HG02571 (cell line): ENCODE measurements at regions not wholly inside any gene's neighbourhood (a gene's known extent, or its start where the extent isn't known, plus 50 kb on each side); places are given as distances from the start of the nearest gene placed in this dataset.

Source experiments
- ATAC-seq: cut with Tn5 transposase; IDR thresholded peaks from one replicate; pipeline ENCODE4 v1.9.1; 2021; ENCODE audit warnings: mild to moderate bottlenecking, moderate library complexity; ENCODE audit not compliant: unreplicated experiment

- peak; percentile 96 for ATAC-seq
These were observed 318.9 kb downstream of the SNAPC1 start for GRCh38 chr14:62081012-62081612.

- no peak for ATAC-seq
These were observed 319.7 kb downstream of the SNAPC1 start for GRCh38 chr14:62081951-62082350.

- ATAC-seq = no peak
These were observed 320.6 kb downstream of the SNAPC1 start for GRCh38 chr14:62082779-62083178.

DNA sequence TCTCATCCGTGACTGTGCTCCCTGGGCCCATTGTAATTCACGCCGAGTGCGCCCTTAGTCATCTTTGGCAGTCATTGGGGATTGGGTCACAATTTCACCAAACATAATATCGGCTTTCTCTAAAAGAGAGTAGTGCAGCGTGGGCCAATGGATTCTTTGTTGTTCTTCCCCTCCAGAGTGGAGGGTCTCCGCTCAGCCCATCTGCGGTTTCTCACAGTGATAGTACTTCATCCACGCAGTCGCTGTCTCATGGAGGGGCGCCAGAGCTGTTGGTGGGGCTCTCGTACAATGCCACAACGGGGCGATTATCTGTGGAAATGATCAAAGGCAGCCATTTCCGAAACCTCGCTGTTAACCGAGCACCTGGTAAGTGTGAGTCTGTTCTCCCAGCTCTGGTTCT lies 321.8 kb downstream of the SNAPC1 start:
- ATAC-seq = no peak

- ATAC-seq = no peak
These were observed 325.0 kb downstream of the SNAPC1 start for GRCh38 chr14:62087191-62087590.

DNA sequence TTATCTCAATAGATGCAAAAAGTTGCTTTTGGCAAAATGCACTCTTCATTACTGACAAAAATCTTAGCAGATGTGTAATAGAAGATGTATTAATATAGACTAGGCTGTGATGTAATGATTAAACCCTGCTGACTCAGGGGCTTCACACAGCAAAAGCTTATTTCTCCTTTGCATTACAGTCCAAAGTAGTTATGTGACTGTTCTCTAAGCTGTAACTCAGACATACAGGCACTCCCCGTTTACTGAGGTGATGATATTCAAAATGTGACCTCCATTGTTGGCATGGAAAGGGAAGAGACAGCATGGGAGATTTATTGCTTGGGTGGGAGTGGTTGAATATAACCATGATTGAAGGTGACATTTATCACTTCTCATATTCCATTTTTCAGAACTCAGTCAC lies 331.5 kb downstream of the SNAPC1 start:
- no peak for ATAC-seq

DNA sequence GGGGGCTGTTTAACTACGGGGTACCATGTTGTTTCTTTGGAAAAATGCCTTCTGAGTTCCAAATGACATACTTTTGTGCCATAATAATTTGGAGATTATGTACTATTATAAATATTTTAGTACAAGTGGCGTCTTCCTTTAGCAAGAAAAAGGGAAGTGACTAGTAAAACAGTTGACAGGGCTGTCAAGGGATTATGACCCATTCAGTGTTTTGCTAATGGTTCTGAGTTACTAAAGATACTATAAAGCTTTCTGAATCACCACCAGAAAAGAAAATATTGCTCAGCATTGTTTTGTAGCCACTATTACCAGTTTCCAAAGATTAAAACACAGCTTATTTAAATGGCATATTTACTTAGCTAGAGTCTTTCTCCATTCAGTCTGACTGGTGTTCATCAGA lies 334.9 kb downstream of the SNAPC1 start:
- ATAC-seq = no peak

DNA sequence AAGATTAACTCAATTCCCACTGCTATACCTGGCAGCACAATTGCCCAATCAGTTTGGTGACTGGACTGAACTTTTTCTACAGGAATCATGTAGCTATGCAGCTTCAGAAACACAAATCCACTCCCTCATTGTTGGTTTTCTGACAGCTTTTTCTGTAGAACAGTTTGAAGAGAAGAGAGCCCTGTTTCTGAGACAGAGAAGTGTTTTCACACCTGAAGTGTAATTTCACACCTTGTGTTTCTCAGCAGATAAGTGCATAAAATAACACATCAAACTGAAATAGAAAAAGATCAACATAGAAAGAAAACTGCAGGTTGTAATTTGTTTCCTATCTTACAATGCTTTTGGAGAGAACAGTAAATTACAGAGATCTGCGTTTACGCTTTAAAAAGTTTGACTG lies 335.6 kb downstream of the SNAPC1 start:
- ATAC-seq = no peak

GRCh38 chr14:62098357-62098756 lies 336.1 kb downstream of the SNAPC1 start:
- no peak for ATAC-seq

GRCh38 chr14:62099091-62099490 lies 336.9 kb downstream of the SNAPC1 start:
- ATAC-seq = no peak

GRCh38 chr14:62101189-62101588 lies 339.0 kb downstream of the SNAPC1 start:
- no peak for ATAC-seq

- no peak for ATAC-seq
These were observed 339.6 kb downstream of the SNAPC1 start for GRCh38 chr14:62101673-62102348.

DNA sequence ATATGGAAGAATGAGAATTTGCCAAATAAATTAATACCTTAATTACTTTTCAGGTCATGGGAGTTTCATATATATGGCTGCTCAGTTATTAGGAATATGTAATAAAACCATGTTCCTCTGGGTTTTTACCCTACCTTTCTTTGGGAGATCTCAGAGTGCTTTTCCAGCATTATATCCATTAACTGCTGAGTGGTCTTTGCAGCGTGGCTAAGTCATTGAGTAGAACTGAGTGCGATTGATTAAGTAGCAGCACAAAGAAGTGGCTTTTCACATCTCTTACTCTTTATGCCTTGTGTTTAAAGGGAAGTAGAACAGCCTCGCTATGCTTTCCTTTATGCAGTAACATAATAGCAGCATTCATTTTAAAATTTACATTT lies 340.1 kb downstream of the SNAPC1 start:
- ATAC-seq = no peak

GRCh38 chr14:62103464-62103863 lies 341.2 kb downstream of the SNAPC1 start:
- no peak for ATAC-seq

GRCh38 chr14:62110941-62111340 lies 348.7 kb downstream of the SNAPC1 start:
- ATAC-seq = no peak

DNA sequence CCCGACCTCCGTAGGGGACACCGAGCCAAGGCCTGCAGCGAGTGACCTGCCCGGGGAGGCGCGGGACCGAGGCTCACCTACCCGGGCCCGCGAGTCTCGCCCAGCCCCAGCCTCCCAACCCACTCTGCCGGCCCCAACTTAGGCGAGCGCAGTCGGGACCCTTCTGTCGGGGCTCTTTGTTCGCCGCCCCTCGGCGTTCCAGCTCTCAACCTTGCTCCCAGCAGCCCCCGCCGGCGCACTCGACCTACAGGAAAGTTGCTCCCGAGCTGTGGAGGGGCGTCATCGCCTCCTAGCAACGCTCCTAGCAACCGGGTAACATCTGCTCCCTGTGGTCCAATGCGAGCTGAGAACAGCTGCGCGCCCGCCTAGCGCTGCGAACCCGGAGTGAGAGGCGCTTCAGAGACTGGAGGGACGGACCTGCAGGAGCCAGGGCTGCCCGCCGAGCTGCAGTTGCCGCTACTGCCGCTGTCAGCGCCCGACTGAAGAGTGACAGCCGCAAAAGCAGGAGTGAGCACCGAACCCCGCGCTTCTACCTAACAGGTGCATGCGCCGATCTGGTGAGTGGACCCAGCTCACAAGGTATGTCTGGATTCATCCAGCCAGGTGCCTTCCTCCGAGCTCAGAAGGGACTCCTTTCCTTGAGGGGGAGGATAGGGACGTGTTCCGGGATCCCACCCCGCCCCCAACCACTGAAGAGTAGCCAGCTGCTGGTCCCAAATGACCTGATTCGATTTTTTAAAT lies 355.0 kb downstream of the SNAPC1 start:
- peak; percentile 88 for ATAC-seq

GRCh38 chr14:62117751-62118105 lies 355.5 kb downstream of the SNAPC1 start:
- ATAC-seq = no peak

- ATAC-seq = no peak
These were observed 356.2 kb downstream of the SNAPC1 start for GRCh38 chr14:62118461-62118860.

DNA sequence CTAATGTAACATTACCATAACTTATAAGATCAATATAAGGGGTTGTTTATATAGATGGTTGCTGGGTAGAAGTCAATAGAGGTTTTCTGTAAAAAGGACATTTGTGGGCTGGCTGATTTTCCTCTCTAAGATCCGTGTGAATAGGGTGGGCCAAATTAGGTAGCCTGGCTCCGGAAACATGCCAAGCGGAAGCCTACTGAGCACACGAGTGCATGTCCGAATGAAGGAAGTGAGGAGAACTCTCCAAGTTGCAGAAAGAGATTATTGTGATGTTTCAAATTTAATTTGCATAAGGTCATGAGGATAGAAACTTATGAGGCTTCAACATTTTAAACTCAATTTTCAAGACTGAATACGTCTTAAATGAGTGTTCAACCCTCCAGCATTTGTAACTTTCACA lies 356.7 kb downstream of the SNAPC1 start:
- no peak for ATAC-seq

GRCh38 chr14:62123961-62124360 lies 361.7 kb downstream of the SNAPC1 start:
- ATAC-seq = no peak

- no peak for ATAC-seq
These were observed 363.6 kb downstream of the SNAPC1 start for GRCh38 chr14:62125793-62126192.

DNA sequence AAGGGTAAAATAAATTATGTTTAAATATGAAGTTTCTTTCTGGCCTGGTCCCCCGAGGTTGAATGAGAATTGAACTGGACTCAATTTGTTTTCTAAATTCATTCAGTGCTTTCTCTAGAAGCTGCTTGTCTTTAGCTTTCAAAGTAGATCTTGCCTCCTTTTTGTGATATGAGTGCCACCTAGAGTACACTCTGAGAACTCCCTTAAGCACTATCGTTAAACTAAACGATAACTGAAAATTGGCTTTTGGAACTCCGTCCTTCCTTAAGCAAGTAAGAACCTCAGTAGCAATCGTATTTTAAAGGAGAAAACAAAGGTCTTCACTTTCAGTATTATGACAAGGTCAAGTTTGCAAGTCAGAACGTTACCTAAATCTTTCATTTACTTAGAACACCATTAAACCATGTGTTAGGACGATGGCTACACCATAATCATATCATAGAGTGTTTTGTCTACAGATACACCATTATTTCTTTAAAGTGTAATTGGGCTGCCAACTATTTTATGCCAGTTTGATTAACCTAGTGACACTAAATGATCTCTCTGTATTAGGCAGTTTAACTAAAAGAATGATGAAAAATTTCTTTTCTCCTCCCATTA lies 364.8 kb downstream of the SNAPC1 start:
- ATAC-seq = no peak
